ENCODE measurements at regions not wholly inside any gene's neighbourhood (a gene's known extent, or its start where the extent isn't known, plus 50 kb on each side); places are given as distances from the start of the nearest gene placed in this dataset.

DNA sequence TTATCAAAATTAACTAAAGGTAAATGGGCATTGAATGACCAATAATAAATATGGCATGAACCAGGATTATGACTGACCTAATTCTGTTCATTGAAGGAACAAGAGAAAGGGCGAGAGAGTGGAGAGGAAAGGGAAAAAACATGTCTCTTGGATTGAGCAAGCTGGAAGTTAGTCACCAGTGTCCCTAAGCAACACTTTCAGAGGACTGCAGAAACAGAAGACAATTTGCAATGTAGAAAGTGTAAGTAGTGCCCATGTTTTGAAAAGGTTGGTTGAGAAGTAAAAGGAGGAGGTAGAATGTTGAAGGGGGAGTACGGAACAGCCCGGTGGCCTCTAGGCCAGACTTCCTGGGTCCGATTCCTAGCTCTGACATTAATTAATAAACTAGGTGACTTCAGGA lies 94.6 kb downstream of the FAS start:
- no peaks in the 10 kb centered on the region for H3F3A ChIP-seq (ENCODE audit: low read depth)
- no peak overlapping the region for H3K4me3 ChIP-seq
- H3K4me1 ChIP-seq = peaks cover 6% of the 10 kb centered on the region
- no peaks in the 10 kb centered on the region for H3K79me2 ChIP-seq (ENCODE audit: low read depth)
- H3K27me3 Mint-ChIP-seq (ENCODE audit: insufficient read depth, low read depth) = no peaks in the 10 kb centered on the region
- no peaks in the 10 kb centered on the region for H3K27me3 ChIP-seq
- H3K4me3 Mint-ChIP-seq = no peak overlapping the region
- H3K36me3 Mint-ChIP-seq = no peaks in the 10 kb centered on the region
- H3K9me3 Mint-ChIP-seq = no peaks in the 10 kb centered on the region
- no peaks in the 10 kb centered on the region for H4K20me1 ChIP-seq (ENCODE audit: low read depth)
- DNase-seq (ENCODE audit: low spot score) = no peak
- TF ChIP-seq EZH2phosphoT487 (IDR thresholded peaks at IDR 0.05) = no peak
- no peak for TF ChIP-seq EZH2 (IDR thresholded peaks at IDR 0.05)
- TF ChIP-seq, protein P1, sequence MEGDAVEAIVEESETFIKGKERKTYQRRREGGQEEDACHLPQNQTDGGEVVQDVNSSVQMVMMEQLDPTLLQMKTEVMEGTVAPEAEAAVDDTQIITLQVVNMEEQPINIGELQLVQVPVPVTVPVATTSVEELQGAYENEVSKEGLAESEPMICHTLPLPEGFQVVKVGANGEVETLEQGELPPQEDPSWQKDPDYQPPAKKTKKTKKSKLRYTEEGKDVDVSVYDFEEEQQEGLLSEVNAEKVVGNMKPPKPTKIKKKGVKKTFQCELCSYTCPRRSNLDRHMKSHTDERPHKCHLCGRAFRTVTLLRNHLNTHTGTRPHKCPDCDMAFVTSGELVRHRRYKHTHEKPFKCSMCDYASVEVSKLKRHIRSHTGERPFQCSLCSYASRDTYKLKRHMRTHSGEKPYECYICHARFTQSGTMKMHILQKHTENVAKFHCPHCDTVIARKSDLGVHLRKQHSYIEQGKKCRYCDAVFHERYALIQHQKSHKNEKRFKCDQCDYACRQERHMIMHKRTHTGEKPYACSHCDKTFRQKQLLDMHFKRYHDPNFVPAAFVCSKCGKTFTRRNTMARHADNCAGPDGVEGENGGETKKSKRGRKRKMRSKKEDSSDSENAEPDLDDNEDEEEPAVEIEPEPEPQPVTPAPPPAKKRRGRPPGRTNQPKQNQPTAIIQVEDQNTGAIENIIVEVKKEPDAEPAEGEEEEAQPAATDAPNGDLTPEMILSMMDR (IDR thresholded peaks at IDR 0.05) = no peak
- H3K4me2 ChIP-seq = no peak overlapping the region
- H3K36me3 ChIP-seq = no peaks in the 10 kb centered on the region
- H2AFZ ChIP-seq (replicated peaks) = no peak overlapping the region
- no peaks in the 10 kb centered on the region for H3K9me3 ChIP-seq (ENCODE audit: low read depth)
- H3K4me1 Mint-ChIP-seq = no peaks in the 10 kb centered on the region
- H3K27ac ChIP-seq = no peak overlapping the region
- no peak overlapping the region for H3K27ac Mint-ChIP-seq
- H3K9ac ChIP-seq = no peak overlapping the region

- Histone ChIP-seq H3K27me3 (no peaks in the 10 kb centered on the region), H3K79me2 (ENCODE audit: low read depth) (no peaks in the 10 kb centered on the region), H3K27ac (no peak overlapping the region), H3K9ac (no peak overlapping the region), H3K4me3 (no peak overlapping the region), H3F3A (ENCODE audit: low read depth) (no peaks in the 10 kb centered on the region), H2AFZ (replicated peaks) (no peak overlapping the region), H3K4me2 (no peak overlapping the region), H3K9me3 (ENCODE audit: low read depth) (no peaks in the 10 kb centered on the region), H4K20me1 (ENCODE audit: low read depth) (no peaks in the 10 kb centered on the region), H3K4me1 (peaks cover 6% of the 10 kb centered on the region), H3K36me3 (no peaks in the 10 kb centered on the region)
- DNase-seq (ENCODE audit: low spot score) = no peak
- H3K27ac Mint-ChIP-seq = no peak overlapping the region
- H3K4me1 Mint-ChIP-seq = no peaks in the 10 kb centered on the region
- no peak for TF ChIP-seq EZH2phosphoT487 (IDR thresholded peaks at IDR 0.05)
- TF ChIP-seq, protein P1 (IDR thresholded peaks at IDR 0.05) = no peak
- no peak for TF ChIP-seq EZH2 (IDR thresholded peaks at IDR 0.05)
- no peaks in the 10 kb centered on the region for H3K36me3 Mint-ChIP-seq
- H3K9me3 Mint-ChIP-seq = no peaks in the 10 kb centered on the region
- H3K4me3 Mint-ChIP-seq = no peak overlapping the region
- no peaks in the 10 kb centered on the region for H3K27me3 Mint-ChIP-seq (ENCODE audit: insufficient read depth, low read depth)
Measured at GRCh38 chr10:89082086-89082485, 91.5 kb downstream of the FAS start.

GRCh38 chr10:89080660-89081059 lies 90.1 kb downstream of the FAS start:
- DNase-seq (ENCODE audit: low spot score) = no peak
- Histone ChIP-seq H3K27ac (no peak overlapping the region), H3K9ac (no peak overlapping the region), H3K79me2 (ENCODE audit: low read depth) (no peaks in the 10 kb centered on the region), H3F3A (ENCODE audit: low read depth) (no peaks in the 10 kb centered on the region), H3K36me3 (no peaks in the 10 kb centered on the region), H2AFZ (replicated peaks) (no peak overlapping the region), H3K4me2 (no peak overlapping the region), H3K9me3 (ENCODE audit: low read depth) (no peaks in the 10 kb centered on the region), H3K4me3 (no peak overlapping the region), H3K27me3 (no peaks in the 10 kb centered on the region), H3K4me1 (no peaks in the 10 kb centered on the region), H4K20me1 (ENCODE audit: low read depth) (no peaks in the 10 kb centered on the region)
- Mint-ChIP-seq H3K9me3 (no peaks in the 10 kb centered on the region), H3K36me3 (no peaks in the 10 kb centered on the region), H3K27ac (no peak overlapping the region), H3K27me3 (ENCODE audit: insufficient read depth, low read depth) (no peaks in the 10 kb centered on the region), H3K4me3 (no peak overlapping the region), H3K4me1 (no peaks in the 10 kb centered on the region)
- no peak for TF ChIP-seq EZH2phosphoT487 (IDR thresholded peaks at IDR 0.05)
- TF ChIP-seq EZH2 (IDR thresholded peaks at IDR 0.05) = no peak
- TF ChIP-seq, protein P1 (IDR thresholded peaks at IDR 0.05) = no peak

GRCh38 chr10:89079961-89080360 lies 89.4 kb downstream of the FAS start:
- Histone ChIP-seq H3K36me3 (no peaks in the 10 kb centered on the region), H3K79me2 (ENCODE audit: low read depth) (no peaks in the 10 kb centered on the region), H3K27me3 (no peaks in the 10 kb centered on the region), H3K4me2 (no peak overlapping the region), H3F3A (ENCODE audit: low read depth) (no peaks in the 10 kb centered on the region), H3K4me1 (no peaks in the 10 kb centered on the region), H2AFZ (replicated peaks) (no peak overlapping the region), H3K9ac (no peak overlapping the region), H3K4me3 (no peak overlapping the region), H3K27ac (no peak overlapping the region), H3K9me3 (ENCODE audit: low read depth) (no peaks in the 10 kb centered on the region), H4K20me1 (ENCODE audit: low read depth) (no peaks in the 10 kb centered on the region)
- Mint-ChIP-seq H3K27me3 (ENCODE audit: insufficient read depth, low read depth) (no peaks in the 10 kb centered on the region), H3K4me1 (no peaks in the 10 kb centered on the region), H3K4me3 (no peak overlapping the region), H3K9me3 (no peaks in the 10 kb centered on the region), H3K27ac (no peak overlapping the region), H3K36me3 (no peaks in the 10 kb centered on the region)
- DNase-seq (ENCODE audit: low spot score) = no peak
- TF ChIP-seq EZH2phosphoT487 (IDR thresholded peaks at IDR 0.05) (no peak), EZH2 (IDR thresholded peaks at IDR 0.05) (no peak)
- TF ChIP-seq, protein P1 (IDR thresholded peaks at IDR 0.05) = no peak
